ENCODE measurements at regions not wholly inside any gene's neighbourhood (a gene's known extent, or its start where the extent isn't known, plus 50 kb on each side); places are given as distances from the start of the nearest gene placed in this dataset.
"Not testable (repeated sequence)": the region's sequence is repeated elsewhere in the genome, so short reads cannot be mapped to it uniquely, and the experiment has no call there.

DNA sequence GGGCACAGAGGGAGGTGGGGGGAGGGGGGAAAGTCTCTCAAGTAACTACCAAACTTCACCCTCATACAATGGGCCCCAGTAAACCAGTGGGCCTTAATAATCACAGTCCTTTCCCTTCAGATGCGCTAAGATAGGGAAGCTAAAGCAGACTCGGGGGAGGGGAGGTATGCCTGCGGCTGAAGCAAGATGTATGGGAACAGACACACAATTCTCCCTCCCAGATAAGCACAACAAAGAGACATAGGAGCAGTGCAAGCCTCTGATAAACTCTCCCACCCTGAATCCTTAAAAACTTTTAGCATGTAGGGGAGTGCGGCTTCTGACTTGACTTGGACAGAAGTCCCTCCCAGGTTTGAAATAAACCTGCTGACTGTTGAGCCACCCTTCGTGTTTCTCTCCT, 54.7 kb downstream of the PROP1 start:
- H3K36me3 ChIP-seq; H3K27ac ChIP-seq; H3K9me3 ChIP-seq (ENCODE audit: severe bottlenecking); DNase-seq; H3K27me3 ChIP-seq (ENCODE audit: insufficient read depth, low read depth, severe bottlenecking); H3K4me3 ChIP-seq (ENCODE audit: low read depth, low read length): not testable (repeated sequence)

DNA sequence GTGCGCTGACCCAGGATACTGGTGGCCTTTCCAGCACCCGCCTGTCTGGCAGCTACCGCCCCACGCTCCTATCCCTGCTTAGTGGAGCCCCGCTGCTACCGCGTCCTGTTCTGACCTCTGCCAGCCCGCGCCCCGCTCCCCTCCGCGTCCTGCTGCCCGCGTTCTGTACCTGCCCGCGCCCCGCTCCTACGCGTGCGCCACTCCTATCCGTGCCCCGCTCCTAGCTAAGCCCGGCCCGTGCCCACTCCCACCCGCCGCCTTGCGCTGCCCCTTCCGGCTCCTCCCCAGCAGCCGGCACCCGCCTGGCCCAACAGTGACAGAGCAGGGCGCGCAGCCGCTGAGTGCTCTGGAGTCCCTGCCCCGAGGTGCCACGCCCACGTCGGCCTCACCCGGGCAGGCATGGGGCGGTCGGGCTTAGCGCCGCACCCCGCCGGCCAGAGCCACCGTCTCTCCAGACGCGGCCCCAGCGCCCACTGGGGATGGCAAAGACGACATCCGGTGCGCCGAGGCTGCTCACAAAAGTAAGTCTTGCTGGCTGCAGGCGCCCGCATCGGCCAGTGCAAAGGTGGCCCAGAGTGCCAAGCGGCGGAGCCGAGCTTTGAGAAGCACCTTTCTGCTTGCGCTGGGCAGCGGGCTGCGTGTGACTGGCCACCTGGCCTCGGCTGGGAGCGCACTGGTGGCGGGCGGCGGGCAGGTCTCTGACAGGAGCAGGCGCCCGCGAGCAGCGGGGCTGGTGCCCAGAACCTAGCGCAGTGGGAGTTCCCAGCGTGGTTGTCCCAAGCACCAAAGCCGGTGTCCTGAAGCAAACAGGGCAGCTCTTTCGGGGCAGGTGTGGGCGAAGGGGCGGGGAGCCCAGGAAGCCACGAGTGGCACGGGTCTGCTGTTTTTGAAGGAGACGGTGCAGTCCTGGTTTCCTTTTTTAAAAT, 56.5 kb downstream of the PROP1 start:
- not testable (repeated sequence) for H3K9me3 ChIP-seq (ENCODE audit: severe bottlenecking); H3K36me3 ChIP-seq; H3K27ac ChIP-seq; H3K4me3 ChIP-seq (ENCODE audit: low read depth, low read length); DNase-seq; H3K27me3 ChIP-seq (ENCODE audit: insufficient read depth, low read depth, severe bottlenecking)

DNA sequence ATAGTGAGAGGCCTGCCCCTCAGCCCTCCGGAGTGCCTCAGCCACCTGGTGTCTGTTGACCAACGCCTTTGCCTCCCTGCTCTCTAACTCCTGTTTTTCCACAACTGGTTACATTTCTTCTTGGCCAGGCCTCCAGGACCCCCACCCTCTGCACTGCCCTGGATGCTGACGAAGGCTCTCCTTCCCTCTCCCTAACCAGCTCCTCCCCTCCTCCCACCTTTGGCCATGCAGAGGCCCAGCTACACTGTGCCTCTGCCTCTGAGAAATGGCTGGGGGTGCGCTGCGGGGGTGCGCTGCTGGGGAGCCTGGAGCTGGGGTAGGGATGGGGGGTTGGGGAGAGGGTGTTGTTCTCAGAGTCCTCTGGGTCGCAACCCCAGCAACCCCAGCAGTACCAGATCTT, 57.3 kb downstream of the PROP1 start:
- not testable (repeated sequence) for DNase-seq; H3K27me3 ChIP-seq (ENCODE audit: insufficient read depth, low read depth, severe bottlenecking); H3K4me3 ChIP-seq (ENCODE audit: low read depth, low read length); H3K9me3 ChIP-seq (ENCODE audit: severe bottlenecking); H3K27ac ChIP-seq; H3K36me3 ChIP-seq

DNA sequence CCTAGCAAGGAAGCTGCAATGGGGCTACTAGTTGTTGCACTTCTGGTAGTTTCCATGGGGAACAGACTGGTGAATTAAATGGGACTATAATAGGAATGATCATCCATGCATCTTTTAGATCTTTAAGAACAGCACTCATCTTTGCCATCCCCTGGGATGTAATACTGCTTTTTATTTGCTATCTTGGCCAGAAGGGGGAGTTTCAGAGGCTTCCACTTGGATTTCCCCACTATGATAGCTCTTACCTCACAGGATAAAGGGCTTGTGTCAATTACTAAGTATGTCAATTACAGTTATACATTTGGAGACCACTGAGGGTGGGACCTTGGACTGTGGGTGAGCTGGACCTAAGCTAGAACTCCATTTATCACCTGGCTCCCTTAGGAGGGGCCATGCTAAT, 61.8 kb downstream of the PROP1 start:
- not testable (repeated sequence) for H3K9me3 ChIP-seq (ENCODE audit: severe bottlenecking); H3K27me3 ChIP-seq (ENCODE audit: insufficient read depth, low read depth, severe bottlenecking); H3K27ac ChIP-seq; DNase-seq; H3K4me3 ChIP-seq (ENCODE audit: low read depth, low read length); H3K36me3 ChIP-seq

DNA sequence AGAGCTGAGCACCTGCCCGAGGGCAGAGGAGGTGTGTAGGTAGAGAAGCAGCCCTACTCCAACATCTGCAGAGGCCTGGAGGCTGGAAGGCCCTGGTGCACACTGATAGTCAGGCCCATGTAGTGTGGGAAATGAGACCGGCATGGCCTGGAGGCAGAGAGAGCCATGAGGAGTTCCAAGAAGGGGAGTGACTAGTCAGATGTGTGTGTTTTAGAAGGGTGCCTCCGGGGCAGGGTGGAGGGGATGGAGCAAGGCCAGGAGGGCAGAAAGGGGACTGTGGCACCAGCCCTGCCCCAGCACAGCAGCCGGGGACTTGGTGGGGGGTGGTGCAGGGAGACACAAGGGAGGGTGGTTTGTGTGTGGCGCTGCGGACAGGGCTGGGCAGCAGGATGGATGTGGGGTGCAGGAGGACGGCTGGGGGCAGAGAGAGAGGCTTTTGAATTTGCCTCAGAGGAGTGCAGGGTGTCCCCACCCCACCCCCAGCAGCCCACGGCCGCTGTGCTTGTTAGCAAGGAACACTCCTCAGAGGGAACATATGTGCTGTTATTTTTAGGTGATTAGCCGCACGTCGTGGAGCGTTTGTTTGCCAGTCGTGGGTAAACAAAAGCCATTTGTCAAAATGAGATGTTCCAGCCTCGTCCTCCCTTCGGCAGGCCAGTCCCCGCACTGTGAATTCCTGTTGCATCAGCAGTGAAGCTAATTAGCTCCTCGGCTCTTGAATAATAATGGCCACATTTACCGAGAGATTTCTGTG, 65.6 kb downstream of the PROP1 start:
- H3K9me3 ChIP-seq (ENCODE audit: severe bottlenecking); H3K4me3 ChIP-seq (ENCODE audit: low read depth, low read length); DNase-seq; H3K27me3 ChIP-seq (ENCODE audit: insufficient read depth, low read depth, severe bottlenecking); H3K27ac ChIP-seq; H3K36me3 ChIP-seq: not testable (repeated sequence)

DNA sequence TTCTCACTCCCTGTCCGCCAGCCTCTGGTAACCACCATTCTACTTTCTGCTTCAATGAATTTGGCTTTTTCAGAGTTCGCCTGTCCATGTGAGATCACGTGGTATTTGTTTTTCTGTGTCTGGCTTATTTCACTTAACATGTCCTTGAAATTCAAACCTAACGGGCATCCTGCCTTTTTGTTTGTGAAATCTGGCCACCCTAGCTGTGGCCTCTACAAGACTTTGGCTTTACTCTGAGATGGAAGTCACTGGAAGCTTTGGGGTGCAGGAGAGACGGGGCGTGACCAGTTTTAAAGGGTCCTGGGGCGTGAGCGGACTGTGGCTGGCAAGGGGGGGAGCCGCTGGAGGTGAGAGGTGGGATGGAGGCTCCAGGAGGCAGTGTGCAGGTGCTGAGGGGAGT, 66.4 kb downstream of the PROP1 start:
- not testable (repeated sequence) for H3K27ac ChIP-seq; H3K9me3 ChIP-seq (ENCODE audit: severe bottlenecking); H3K27me3 ChIP-seq (ENCODE audit: insufficient read depth, low read depth, severe bottlenecking); DNase-seq; H3K36me3 ChIP-seq; H3K4me3 ChIP-seq (ENCODE audit: low read depth, low read length)

DNA sequence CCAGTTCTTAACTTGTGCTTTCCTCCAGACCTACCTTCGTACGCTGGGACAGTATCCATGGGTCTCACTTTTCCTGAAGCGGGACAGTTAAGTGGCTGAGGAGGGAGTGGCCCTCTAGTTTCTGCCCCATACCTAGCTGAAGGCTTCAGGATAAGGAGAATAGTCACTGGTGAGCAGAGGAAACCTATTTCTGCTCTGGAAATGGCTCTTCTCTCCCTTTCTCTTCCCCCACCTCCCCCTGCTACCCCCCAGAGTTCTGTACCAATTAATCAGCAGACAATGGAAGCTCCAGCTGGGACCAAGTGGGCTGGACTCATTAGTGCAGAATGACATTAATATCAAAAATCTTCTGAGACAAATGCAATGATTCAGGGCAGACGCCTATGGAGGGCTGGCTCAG, 68.5 kb downstream of the PROP1 start:
- not testable (repeated sequence) for H3K36me3 ChIP-seq; DNase-seq; H3K9me3 ChIP-seq (ENCODE audit: severe bottlenecking); H3K4me3 ChIP-seq (ENCODE audit: low read depth, low read length); H3K27ac ChIP-seq; H3K27me3 ChIP-seq (ENCODE audit: insufficient read depth, low read depth, severe bottlenecking)

DNA sequence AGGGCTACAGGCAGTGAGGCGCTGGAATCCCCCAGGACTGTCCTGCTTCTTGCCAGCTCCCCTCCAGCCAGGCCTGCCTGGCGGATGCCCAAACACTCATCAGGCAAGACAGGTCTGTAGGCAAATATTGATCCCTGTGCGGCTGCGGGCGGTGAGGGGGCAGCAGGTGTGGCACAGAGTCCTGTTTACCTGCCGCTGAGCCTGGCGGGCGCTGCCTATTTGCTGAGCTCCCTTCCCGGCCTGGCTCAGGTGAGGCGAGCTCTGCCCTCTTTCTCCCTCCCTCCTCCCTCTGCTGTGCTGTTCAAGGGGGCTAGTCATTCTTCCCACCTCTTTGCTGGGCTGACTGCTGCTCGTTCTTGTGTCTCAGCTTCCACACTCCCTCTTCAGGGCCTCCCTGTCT, 71.5 kb downstream of the PROP1 start:
- H3K27ac ChIP-seq; DNase-seq; H3K4me3 ChIP-seq (ENCODE audit: low read depth, low read length); H3K36me3 ChIP-seq; H3K27me3 ChIP-seq (ENCODE audit: insufficient read depth, low read depth, severe bottlenecking); H3K9me3 ChIP-seq (ENCODE audit: severe bottlenecking): not testable (repeated sequence)

DNA sequence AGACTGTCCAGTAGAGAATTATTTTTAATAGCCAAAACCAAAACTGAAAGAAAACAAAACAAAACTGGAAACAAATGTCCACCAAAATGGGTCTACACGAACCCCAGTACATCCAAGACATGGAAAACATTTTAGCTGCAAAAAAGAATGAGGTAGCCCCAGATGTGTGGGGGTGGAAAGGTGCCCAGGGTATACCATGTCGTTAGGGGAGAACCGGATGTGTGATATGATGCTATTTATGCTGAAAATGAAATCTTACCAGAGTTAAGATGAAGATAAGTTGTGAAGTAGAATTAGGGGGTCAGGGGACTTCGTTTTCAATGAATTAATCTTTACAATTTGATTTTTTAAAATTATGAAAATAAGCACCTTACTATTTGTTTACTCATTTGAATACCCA, 72.2 kb downstream of the PROP1 start:
- not testable (repeated sequence) for DNase-seq; H3K9me3 ChIP-seq (ENCODE audit: severe bottlenecking); H3K4me3 ChIP-seq (ENCODE audit: low read depth, low read length); H3K27me3 ChIP-seq (ENCODE audit: insufficient read depth, low read depth, severe bottlenecking); H3K36me3 ChIP-seq; H3K27ac ChIP-seq

DNA sequence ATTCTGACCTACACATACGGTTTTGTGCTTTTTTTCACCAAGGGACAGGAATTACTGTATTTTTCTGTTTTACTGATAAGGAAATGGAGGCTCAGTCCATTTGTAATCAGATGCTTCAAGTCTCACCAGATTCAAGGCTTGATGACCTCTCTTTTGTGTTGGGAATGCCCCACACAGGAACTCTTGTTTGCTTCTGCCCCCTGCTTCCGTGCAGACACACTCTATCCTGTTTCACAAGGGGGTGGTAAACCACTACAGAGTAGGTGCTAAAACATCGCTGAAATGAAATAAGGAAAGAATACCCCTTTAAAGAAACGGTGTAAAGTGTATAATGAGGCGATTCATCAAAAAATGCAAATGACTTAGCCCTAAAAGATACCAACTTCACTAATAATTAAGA, 72.9 kb downstream of the PROP1 start:
- not testable (repeated sequence) for H3K27me3 ChIP-seq (ENCODE audit: insufficient read depth, low read depth, severe bottlenecking); H3K9me3 ChIP-seq (ENCODE audit: severe bottlenecking); H3K27ac ChIP-seq; H3K36me3 ChIP-seq; DNase-seq; H3K4me3 ChIP-seq (ENCODE audit: low read depth, low read length)

DNA sequence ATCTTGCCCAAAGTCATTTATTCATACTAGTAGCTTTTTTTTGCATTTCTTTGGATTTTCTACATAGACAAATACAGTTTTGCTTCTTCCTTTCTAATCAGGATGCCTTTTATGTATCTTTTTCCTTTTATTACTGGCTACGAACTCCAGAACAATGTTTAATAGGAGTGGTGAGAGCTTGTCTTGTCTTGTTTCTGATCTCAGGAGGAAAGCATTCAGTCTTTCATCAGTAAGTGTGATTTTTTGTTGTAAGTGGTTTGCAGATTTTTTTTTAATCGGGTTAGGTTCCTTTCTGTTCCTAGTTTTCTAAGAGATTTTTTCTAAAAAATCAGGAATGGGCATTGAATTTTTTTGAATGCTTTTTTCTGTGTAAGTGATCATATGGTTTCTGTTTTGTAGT, 86.8 kb downstream of the PROP1 start:
- not testable (repeated sequence) for H3K4me3 ChIP-seq (ENCODE audit: low read depth, low read length); H3K36me3 ChIP-seq; H3K27me3 ChIP-seq (ENCODE audit: insufficient read depth, low read depth, severe bottlenecking); H3K9me3 ChIP-seq (ENCODE audit: severe bottlenecking); DNase-seq; H3K27ac ChIP-seq

DNA sequence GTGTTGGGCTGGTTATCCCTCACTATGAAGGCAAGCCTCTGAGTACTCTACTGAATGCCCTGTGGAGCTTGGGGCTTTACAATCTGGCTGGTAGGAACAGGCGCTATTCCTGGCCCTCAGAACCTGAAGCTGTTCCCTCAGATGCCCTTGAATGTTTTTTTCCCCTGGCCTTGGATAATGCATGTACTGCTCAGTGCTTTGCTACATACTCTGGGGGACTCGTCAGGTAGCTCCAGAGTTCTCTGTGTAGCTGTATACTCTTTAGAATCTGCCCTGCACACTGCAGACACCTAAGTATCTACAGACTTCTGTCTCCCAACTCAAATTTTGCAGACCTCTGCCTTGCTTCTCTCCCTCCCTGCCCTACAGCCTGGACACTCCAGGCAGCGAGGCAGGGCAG, 93.2 kb downstream of the PROP1 start:
- not testable (repeated sequence) for DNase-seq; H3K4me3 ChIP-seq (ENCODE audit: low read depth, low read length); H3K9me3 ChIP-seq (ENCODE audit: severe bottlenecking); H3K36me3 ChIP-seq; H3K27ac ChIP-seq; H3K27me3 ChIP-seq (ENCODE audit: insufficient read depth, low read depth, severe bottlenecking)

DNA sequence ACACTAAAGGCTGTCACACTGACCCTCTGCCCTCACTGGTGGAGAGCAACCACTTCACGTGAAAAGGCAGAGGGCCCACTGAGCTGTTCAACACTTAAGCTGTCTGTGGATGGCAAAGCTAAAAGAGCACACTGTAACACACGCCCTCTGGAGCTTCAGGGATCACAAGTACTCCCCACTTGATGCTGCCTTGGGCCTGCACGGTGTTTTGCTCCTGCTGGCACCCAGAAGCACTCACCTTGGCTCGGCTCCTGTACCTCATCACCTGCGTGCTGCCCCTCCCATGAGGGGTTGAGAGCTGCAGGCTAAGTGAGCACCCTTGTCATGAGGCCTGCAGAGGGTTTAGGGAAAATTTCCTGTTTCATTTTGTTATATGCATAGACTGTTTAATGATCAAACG, 96.0 kb downstream of the PROP1 start:
- DNase-seq; H3K36me3 ChIP-seq; H3K4me3 ChIP-seq (ENCODE audit: low read depth, low read length); H3K9me3 ChIP-seq (ENCODE audit: severe bottlenecking); H3K27ac ChIP-seq; H3K27me3 ChIP-seq (ENCODE audit: insufficient read depth, low read depth, severe bottlenecking): not testable (repeated sequence)

DNA sequence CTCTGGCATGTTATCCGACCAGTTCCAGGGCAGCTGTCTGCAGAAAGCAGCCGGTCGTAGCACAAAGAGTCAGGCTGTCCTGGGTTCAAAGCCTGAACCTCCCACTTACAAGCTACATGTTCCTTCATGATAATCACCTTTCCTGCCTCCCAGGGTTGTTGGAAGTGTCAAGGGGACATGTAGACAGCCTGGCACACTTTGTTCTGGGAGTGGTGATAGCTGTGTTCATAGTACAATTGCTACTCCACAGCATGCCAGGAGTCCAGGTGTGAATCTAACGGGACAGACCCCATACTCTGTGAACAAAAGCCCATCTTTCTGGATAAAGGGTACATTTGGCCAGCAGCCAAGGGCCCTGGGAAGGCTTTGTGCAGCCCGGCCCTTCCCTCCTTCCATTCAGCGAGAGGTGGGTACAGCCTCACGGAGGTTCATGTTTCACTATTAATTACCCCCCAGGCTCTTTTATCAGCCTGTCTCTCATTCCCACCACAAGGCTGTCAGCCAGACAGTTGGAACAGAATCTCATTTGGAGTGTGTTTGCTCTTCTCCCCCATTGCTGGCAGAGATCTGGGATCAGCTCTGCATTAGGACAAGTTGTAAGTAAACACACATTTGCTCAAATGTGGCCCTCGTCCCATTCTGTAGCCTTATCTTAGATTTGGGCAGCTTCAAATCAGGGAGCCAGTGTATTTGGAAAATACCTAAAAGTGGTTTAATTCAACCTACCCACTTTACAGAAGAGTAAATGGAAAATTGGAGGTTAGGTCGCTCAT, 101.2 kb downstream of the PROP1 start:
- H3K9me3 ChIP-seq (ENCODE audit: severe bottlenecking); H3K27me3 ChIP-seq (ENCODE audit: insufficient read depth, low read depth, severe bottlenecking); H3K27ac ChIP-seq; H3K36me3 ChIP-seq; DNase-seq; H3K4me3 ChIP-seq (ENCODE audit: low read depth, low read length): not testable (repeated sequence)

Measured in WERI-Rb-1 (cell line).